Astrocyte of the spinal cord (primary cell): ENCODE measurements at regions not wholly inside any gene's neighbourhood (a gene's known extent, or its start where the extent isn't known, plus 50 kb on each side); places are given as distances from the start of the nearest gene placed in this dataset.

Experiments
- DNase-seq: peaks from one replicate; pipeline ENCODE4 v3.0.0; 2011; ENCODE audit warnings: low read depth, low spot score
- H3K4me3 ChIP-seq: 2 replicates; pipeline ENCODE4 v1.5.1; 2011; ENCODE audit warnings: low read depth, mild to moderate bottlenecking, low read length, moderate library complexity
- CTCF ChIP-seq: IDR thresholded peaks from 2 replicates; pipeline ENCODE4 v1.5.1; 2012; ENCODE audit warnings: low read depth, mild to moderate bottlenecking, low read length, inconsistent platforms
- in situ Hi-C: cut with HindIII; loops from 2 replicates; pipeline ENCODE4 v1.10.0; 2017; ENCODE audit warnings: low sequenced_read_pairs

GRCh38 chr1:209354111-209354839, 229.2 kb upstream of the CAMK1G start:
- peak; percentile 94 for TF ChIP-seq CTCF
- H3K4me3 ChIP-seq: no peak overlapping the region
- in situ Hi-C loops: no loop called here
- peak; percentile 90 for DNase-seq

- H3K4me3 ChIP-seq: no peak overlapping the region
- TF ChIP-seq CTCF: no peak
- in situ Hi-C loops: no loop called here
- no peak for DNase-seq
Observed at GRCh38 chr1:209354840-209355165, 228.7 kb upstream of the CAMK1G start.

GRCh38 chr1:209355415-209355814, 228.1 kb upstream of the CAMK1G start:
- in situ Hi-C loops: no loop called here
- no peak for TF ChIP-seq CTCF
- no peak for DNase-seq

GRCh38 chr1:209356976-209357377, 226.5 kb upstream of the CAMK1G start:
- H3K4me3 ChIP-seq: no peak overlapping the region
- in situ Hi-C loops: no loop called here
- DNase-seq: no peak
- TF ChIP-seq CTCF: no peak

More at GRCh38 chr1:209355415-209355814, 228.1 kb upstream of the CAMK1G start:
- H3K4me3 ChIP-seq: no peak overlapping the region

- TF ChIP-seq CTCF: no peak
- in situ Hi-C loops: no loop called here
- DNase-seq: no peak
- H3K4me3 ChIP-seq: no peak overlapping the region
Observed at GRCh38 chr1:209363112-209363511, 220.4 kb upstream of the CAMK1G start.

GRCh38 chr1:209364716-209365115, 218.8 kb upstream of the CAMK1G start:
- no peak overlapping the region for H3K4me3 ChIP-seq
- no peak for DNase-seq
- in situ Hi-C loops: no loop called here
- no peak for TF ChIP-seq CTCF
